ENCODE measurements at regions not wholly inside any gene's neighbourhood (a gene's known extent, or its start where the extent isn't known, plus 50 kb on each side); places are given as distances from the start of the nearest gene placed in this dataset.

- DNase-seq, result no peak
Measured at GRCh38 chr5:174664180-174664850, 60.1 kb upstream of the MSX2 start.

- DNase-seq, result no peak
Measured at GRCh38 chr5:174665347-174665746, 59.0 kb upstream of the MSX2 start.

GRCh38 chr5:174667526-174667925 lies 56.9 kb upstream of the MSX2 start:
- DNase-seq, result no peak

GRCh38 chr5:174668349-174668748 lies 56.0 kb upstream of the MSX2 start:
- DNase-seq, result no peak
